Ishikawa (cell line): ENCODE measurements at regions not wholly inside any gene's neighbourhood (a gene's known extent, or its start where the extent isn't known, plus 50 kb on each side); places are given as distances from the start of the nearest gene placed in this dataset.

Source experiments
- CEBPB ChIP-seq: IDR thresholded peaks from 2 replicates; pipeline ENCODE4 v1.6.1; 2012
- CREB1 ChIP-seq: IDR thresholded peaks from 2 replicates; pipeline ENCODE4 v1.6.1; 2012; ENCODE audit warnings: low read depth
- EGR1 ChIP-seq: IDR thresholded peaks from 2 replicates; pipeline ENCODE4 v1.6.1; 2012
- EP300 ChIP-seq: IDR thresholded peaks from 2 replicates; pipeline ENCODE4 v1.6.1; 2012; ENCODE audit warnings: borderline replicate concordance
- FOXM1 ChIP-seq: IDR thresholded peaks from 2 replicates; pipeline ENCODE4 v1.6.1; 2012; ENCODE audit warnings: low read depth, borderline replicate concordance
- MAX ChIP-seq: IDR thresholded peaks from 2 replicates; pipeline ENCODE4 v1.6.1; 2012
- NFIC ChIP-seq: IDR thresholded peaks from 2 replicates; pipeline ENCODE4 v1.6.1; 2012
- RAD21 ChIP-seq: IDR thresholded peaks from 2 replicates; pipeline ENCODE4 v1.6.1; 2012; ENCODE audit warnings: low read depth
- REST ChIP-seq: IDR thresholded peaks from 2 replicates; pipeline ENCODE4 v1.6.1; 2012; ENCODE audit warnings: low read depth, mild to moderate bottlenecking
- TAF1 ChIP-seq: IDR thresholded peaks from 2 replicates; pipeline ENCODE4 v1.6.1; 2012; ENCODE audit warnings: low read depth, mild to moderate bottlenecking
- TCF12 ChIP-seq: IDR thresholded peaks from 2 replicates; pipeline ENCODE4 v1.6.1; 2012; ENCODE audit warnings: low read depth
- TEAD4 ChIP-seq: IDR thresholded peaks from 2 replicates; pipeline ENCODE4 v1.6.1; 2012
- USF1 ChIP-seq: IDR thresholded peaks from 2 replicates; pipeline ENCODE4 v1.6.1; 2012
- YY1 ChIP-seq: IDR thresholded peaks from 2 replicates; pipeline ENCODE4 v1.6.1; 2012; ENCODE audit warnings: low read depth
- ZBTB7A ChIP-seq: IDR thresholded peaks from 2 replicates; pipeline ENCODE4 v1.6.1; 2012; ENCODE audit warnings: low read depth

- TF ChIP-seq CREB1 (no peak), CEBPB (no peak), YY1 (no peak), TCF12 (no peak), EP300 (no peak), RAD21 (no peak), USF1 (no peak), REST (no peak), NFIC (no peak), TAF1 (no peak), EGR1 (no peak), MAX (no peak), ZBTB7A (no peak), TEAD4 (no peak), FOXM1 (no peak)
Observed at GRCh38 chr3:22496641-22497040, 706.5 kb upstream of the UBE2E2 start.

- TF ChIP-seq EP300 (no peak), ZBTB7A (no peak), FOXM1 (no peak), NFIC (no peak), CEBPB (no peak), USF1 (no peak), TEAD4 (no peak), YY1 (no peak), TCF12 (no peak), TAF1 (no peak), REST (no peak), MAX (no peak), EGR1 (no peak), RAD21 (no peak), CREB1 (no peak)
Observed at GRCh38 chr3:22506871-22507270, 696.3 kb upstream of the UBE2E2 start.

- TF ChIP-seq REST (no peak), RAD21 (no peak), TEAD4 (no peak), ZBTB7A (no peak), TCF12 (no peak), EGR1 (no peak), TAF1 (no peak), YY1 (no peak), EP300 (no peak)
Observed at GRCh38 chr3:22507709-22508108, 695.4 kb upstream of the UBE2E2 start.

- TF ChIP-seq USF1 (no peak), RAD21 (no peak), NFIC (no peak), CEBPB (no peak), TCF12 (no peak), EP300 (no peak), EGR1 (no peak), FOXM1 (no peak), YY1 (no peak), CREB1 (no peak), ZBTB7A (no peak), TAF1 (no peak), TEAD4 (no peak), REST (no peak), MAX (no peak)
Observed at GRCh38 chr3:22523925-22524324, 679.2 kb upstream of the UBE2E2 start.
